Activated T-helper 17 cell treated with anti-CD3 and anti-CD28 coated beads, Interleukin-2, amount 50 U/mL, for 72 hours (primary cell): ENCODE measurements at regions not wholly inside any gene's neighbourhood (a gene's known extent, or its start where the extent isn't known, plus 50 kb on each side); places are given as distances from the start of the nearest gene placed in this dataset.

Experiments
- ATAC-seq: fragments of 150-1000 bp; cut with Tn5 transposase; replicated peaks from 2 replicates; pipeline ENCODE4 v1.10.0; 2021; ENCODE audit warnings: mild to moderate bottlenecking, moderate library complexity
- H3K27ac Mint-ChIP-seq: one replicate; pipeline ENCODE4 v1.8.0; 2022; ENCODE audit warnings: mixed read lengths
- H3K27me3 Mint-ChIP-seq: one replicate; pipeline ENCODE4 v1.8.0; 2022; ENCODE audit warnings: mixed read lengths
- H3K36me3 Mint-ChIP-seq: one replicate; pipeline ENCODE4 v1.8.0; 2022; ENCODE audit warnings: low read depth, mild to moderate bottlenecking, mixed read lengths
- H3K4me1 Mint-ChIP-seq: one replicate; pipeline ENCODE4 v1.8.0; 2022; ENCODE audit warnings: mixed read lengths
- H3K4me3 Mint-ChIP-seq: one replicate; pipeline ENCODE4 v1.8.0; 2022; ENCODE audit warnings: mild to moderate bottlenecking, mixed read lengths
- H3K9me3 Mint-ChIP-seq: one replicate; pipeline ENCODE4 v1.8.0; 2022; ENCODE audit warnings: mixed read lengths

GRCh38 chr1:117271129-117271528 is 60.4 kb upstream of the VTCN1 start:
- H3K27ac Mint-ChIP-seq: no peak overlapping the region
- ATAC-seq: no peak
- no peak overlapping the region for H3K4me3 Mint-ChIP-seq

GRCh38 chr1:117270679-117271078 is 60.0 kb upstream of the VTCN1 start:
- peaks cover 4% of the 10 kb centered on the region for H3K27me3 Mint-ChIP-seq
- H3K4me3 Mint-ChIP-seq: no peak overlapping the region
- H3K36me3 Mint-ChIP-seq: no peaks in the 10 kb centered on the region
- H3K9me3 Mint-ChIP-seq: no peaks in the 10 kb centered on the region
- H3K4me1 Mint-ChIP-seq: peaks cover 4% of the 10 kb centered on the region
- no peak overlapping the region for H3K27ac Mint-ChIP-seq
- no peak for ATAC-seq

More at GRCh38 chr1:117271129-117271528, 60.4 kb upstream of the VTCN1 start:
- no peaks in the 10 kb centered on the region for H3K36me3 Mint-ChIP-seq
- H3K27me3 Mint-ChIP-seq: peaks cover 4% of the 10 kb centered on the region
- peaks cover 4% of the 10 kb centered on the region for H3K4me1 Mint-ChIP-seq
- no peaks in the 10 kb centered on the region for H3K9me3 Mint-ChIP-seq

GRCh38 chr1:117268535-117269455 is 58.1 kb upstream of the VTCN1 start:
- no peak overlapping the region for H3K4me3 Mint-ChIP-seq
- peaks cover 7% of the 10 kb centered on the region for H3K27me3 Mint-ChIP-seq
- H3K36me3 Mint-ChIP-seq: no peaks in the 10 kb centered on the region
- ATAC-seq: no peak
- no peak overlapping the region for H3K27ac Mint-ChIP-seq
- no peaks in the 10 kb centered on the region for H3K9me3 Mint-ChIP-seq
- H3K4me1 Mint-ChIP-seq: no peaks in the 10 kb centered on the region

- no peaks in the 10 kb centered on the region for H3K36me3 Mint-ChIP-seq
- ATAC-seq: no peak
- peaks cover 7% of the 10 kb centered on the region for H3K27me3 Mint-ChIP-seq
- no peak overlapping the region for H3K4me3 Mint-ChIP-seq
- no peaks in the 10 kb centered on the region for H3K9me3 Mint-ChIP-seq
- H3K4me1 Mint-ChIP-seq: no peaks in the 10 kb centered on the region
- H3K27ac Mint-ChIP-seq: no peak overlapping the region
Observed at GRCh38 chr1:117267232-117267774, 56.6 kb upstream of the VTCN1 start.

GRCh38 chr1:117262976-117263375 is 52.2 kb upstream of the VTCN1 start:
- Mint-ChIP-seq H3K27ac (no peak overlapping the region), H3K4me3 (no peak overlapping the region), H3K9me3 (peaks cover 3% of the 10 kb centered on the region), H3K27me3 (peaks cover 7% of the 10 kb centered on the region), H3K4me1 (no peaks in the 10 kb centered on the region), H3K36me3 (no peaks in the 10 kb centered on the region)
- no peak for ATAC-seq

- ATAC-seq: no peak
- Mint-ChIP-seq H3K9me3 (peaks cover 3% of the 10 kb centered on the region), H3K27me3 (peaks cover 10% of the 10 kb centered on the region), H3K36me3 (no peaks in the 10 kb centered on the region), H3K4me1 (no peaks in the 10 kb centered on the region), H3K27ac (no peak overlapping the region), H3K4me3 (no peak overlapping the region)
Observed at GRCh38 chr1:117261424-117261785, 50.7 kb upstream of the VTCN1 start.

- H3K27ac Mint-ChIP-seq: no peak overlapping the region
- no peaks in the 10 kb centered on the region for H3K36me3 Mint-ChIP-seq
- ATAC-seq: no peak
- peaks cover 12% of the 10 kb centered on the region for H3K27me3 Mint-ChIP-seq
- no peak overlapping the region for H3K4me3 Mint-ChIP-seq
- H3K9me3 Mint-ChIP-seq: peaks cover 3% of the 10 kb centered on the region
- no peaks in the 10 kb centered on the region for H3K4me1 Mint-ChIP-seq
Observed at GRCh38 chr1:117260761-117261423, 50.2 kb upstream of the VTCN1 start.
